Kidney glomerular epithelial cell (primary cell): ENCODE measurements at regions not wholly inside any gene's neighbourhood (a gene's known extent, or its start where the extent isn't known, plus 50 kb on each side); places are given as distances from the start of the nearest gene placed in this dataset.
A peak's percentile ranks its signal among the peaks of the same experiment; 100 is the strongest.

Source experiments
- DNase-seq: peaks from one replicate; lab custom pipeline; 2025; lab: John Stamatoyannopoulos, UW

GRCh38 chr6:169944415-169944814 is 193.0 kb downstream of the ERMARD start:
- no peak for DNase-seq

- DNase-seq = no peak
Observed at GRCh38 chr6:169944061-169944337, 192.6 kb downstream of the ERMARD start.

DNA sequence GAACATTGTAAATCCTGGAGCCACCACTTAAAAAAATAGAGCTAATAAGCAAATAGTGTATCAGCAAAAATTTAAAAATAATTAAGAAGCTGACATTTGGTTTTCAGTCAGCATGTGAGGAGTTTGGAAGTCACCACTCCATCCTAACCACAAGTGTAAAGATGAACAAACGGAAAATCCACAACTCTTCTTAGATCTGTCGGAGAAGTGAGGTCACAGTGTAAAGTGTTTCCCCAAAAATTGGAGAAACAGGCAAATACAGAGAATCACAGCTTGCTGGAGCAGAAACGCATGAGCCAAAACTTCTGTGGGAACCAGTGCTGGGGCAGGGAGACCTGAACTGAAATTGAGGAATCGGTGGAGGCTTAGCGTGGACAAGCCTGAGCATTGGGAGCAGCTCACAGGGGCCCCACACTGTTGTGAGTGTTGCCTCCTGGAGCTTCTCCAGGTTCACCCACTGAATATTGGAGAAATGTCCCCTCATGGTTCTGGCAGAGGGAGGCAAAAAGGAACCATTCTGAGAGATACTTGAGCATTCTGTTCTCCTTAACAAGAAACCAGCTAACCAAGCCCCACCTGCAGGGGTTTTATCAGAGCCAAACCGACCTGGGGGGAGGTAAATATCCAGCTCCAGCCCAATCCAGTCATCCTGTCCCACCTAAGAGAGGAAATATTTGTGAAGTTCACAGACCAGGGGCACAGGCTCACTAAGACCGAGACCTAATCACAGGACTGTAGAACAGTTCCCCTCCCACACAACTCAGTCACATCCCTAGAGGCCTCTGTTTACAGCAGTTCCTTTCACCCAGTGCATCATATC is 192.0 kb downstream of the ERMARD start:
- no peak for DNase-seq

- no peak for DNase-seq
Observed at GRCh38 chr6:169942173-169942572, 190.8 kb downstream of the ERMARD start.

GRCh38 chr6:169940481-169941271 is 189.3 kb downstream of the ERMARD start:
- DNase-seq = no peak

DNA sequence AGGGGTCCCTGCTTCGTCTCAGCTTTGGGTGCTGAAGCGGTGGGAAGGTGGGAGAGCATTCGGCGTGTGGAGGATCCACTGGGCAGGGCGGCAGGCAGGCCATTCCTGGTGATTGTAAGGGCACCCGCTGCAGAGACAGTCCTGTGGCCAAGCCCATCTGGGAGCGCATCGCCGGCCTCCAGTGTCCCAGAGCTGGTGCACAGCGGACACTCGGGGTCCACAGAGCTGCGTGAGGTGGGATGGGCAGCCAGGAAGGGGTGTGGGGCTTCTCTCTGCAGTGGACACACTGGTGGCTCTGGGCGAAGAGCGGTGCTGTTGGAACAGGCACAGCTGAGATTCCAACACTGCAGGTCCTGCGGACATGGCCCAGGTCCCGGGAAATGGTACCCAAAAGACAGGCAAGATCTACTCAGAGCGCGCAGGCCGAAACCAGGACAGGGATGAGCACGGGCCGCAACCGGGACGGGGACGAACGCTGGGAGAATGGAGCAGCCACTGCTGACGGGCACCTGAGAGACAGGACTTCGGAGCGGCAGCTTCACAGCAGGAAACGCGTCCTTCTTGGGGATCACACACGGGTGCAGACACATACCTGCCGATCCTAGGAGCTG is 188.2 kb downstream of the ERMARD start:
- DNase-seq = no peak

GRCh38 chr6:169938731-169939130 is 187.3 kb downstream of the ERMARD start:
- no peak for DNase-seq

DNA sequence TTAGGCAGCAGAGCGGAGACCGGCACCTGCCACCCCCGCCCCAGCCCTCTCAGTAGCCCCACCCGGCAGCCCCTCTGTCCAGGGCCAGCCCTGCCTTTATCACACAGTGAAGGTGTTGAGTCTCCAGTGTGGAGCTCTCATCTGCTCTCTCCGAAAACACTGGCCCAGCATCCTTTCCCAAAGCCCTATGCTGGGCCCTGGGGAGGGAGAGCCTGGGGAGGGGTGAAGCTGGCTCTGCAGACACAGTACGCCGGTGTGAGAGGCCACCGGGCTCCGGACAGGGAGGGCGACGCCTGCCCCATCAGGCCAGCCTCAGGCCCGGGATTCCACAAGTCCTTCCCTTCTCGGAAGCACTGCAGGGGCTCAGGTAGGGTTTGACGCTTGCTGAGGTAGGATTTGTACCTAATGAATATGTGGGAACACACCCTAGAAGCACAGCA is 186.9 kb downstream of the ERMARD start:
- no peak for DNase-seq

DNA sequence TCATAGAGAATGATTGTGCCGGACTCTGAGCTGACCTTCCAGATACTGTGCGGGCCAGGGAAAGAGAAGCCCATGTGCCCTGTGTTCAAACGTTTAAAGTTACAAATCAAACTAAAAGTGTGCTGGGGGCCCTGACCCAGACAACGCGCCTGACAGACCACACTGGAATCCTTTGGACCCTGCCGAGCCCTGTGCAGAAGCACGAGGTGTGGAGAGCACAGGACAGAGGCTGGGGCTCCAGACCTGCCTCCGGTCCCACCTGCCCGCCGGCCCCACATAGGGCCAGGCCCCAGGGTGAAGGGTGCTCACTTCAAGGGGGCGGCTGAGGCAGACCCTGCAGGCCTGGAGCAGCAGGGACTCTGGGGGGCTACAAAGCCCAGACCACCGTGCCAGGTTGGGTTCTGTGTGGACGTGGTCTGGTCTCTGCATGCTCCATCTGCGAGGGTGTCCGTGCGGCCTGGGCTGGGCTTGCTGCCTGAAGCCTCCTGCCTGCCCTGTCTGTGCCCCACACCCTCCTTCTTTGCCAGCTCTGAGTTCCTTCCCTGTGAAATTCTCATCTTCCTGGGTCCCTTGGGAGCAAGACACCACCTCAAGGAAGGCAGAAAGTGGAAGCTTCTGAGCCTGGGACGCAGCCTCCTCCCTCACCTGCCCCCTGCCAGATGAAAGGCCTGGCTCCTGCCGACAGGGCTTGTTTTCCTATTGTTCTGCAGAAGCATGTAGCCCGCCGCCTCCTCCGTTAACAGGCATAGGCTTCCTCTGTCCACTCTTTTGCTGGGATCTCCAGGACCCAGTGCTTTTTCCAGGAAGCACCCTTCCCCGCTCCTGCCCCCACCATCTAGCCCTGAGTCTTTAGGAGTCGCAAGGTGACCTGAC is 186.2 kb downstream of the ERMARD start:
- DNase-seq = no peak

DNA sequence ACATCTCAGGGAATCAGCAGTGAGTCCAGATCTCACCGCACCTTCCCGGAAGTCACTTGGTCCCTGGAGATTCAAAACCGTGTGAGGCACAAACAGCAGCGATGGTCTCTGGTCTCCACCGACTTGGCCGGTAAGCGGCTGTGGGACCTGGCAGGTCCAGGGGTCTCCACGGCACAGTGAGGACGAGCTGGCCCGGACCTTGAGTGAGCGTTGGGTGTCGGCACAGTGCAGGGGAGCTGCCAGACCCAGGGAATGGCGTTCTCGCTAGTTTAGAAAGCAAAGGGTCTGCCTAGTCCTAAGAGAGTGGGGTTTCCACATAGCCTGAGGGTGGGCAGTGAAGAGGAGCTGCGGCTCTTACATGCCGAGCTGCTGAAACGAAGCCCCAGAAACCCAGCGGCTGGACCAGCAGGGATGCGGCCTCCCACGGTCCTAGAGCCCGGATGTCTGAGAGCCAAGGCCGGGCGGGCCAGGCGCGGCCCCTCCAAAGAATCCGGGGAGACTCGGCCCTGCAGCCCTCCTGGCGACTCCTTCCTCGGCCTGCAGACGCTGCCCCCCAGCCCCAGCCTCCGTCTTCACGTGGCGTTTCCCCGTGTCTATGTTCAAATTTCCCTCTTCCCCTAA is 185.0 kb downstream of the ERMARD start:
- no peak for DNase-seq

DNA sequence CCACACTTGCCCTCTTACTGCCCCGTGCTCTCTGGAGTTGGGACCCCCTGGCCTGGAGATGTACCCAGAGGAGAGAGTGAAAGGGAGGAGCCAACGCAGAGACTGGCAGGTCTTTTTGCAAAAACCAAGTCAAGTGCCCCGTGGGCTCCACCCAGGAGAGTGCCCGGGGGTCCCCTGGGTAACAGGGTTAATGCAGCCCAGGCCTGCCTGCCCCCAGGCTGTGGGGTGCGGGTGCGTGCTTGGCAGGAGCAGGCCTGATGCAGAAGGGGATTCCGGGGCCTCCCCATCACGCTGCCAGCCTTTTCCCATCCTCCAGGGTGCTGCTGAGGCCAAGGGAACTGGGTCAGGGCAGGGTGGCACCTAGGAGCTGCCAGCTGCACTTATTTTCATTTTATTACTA is 184.4 kb downstream of the ERMARD start:
- DNase-seq = no peak

- peak; percentile 96 for DNase-seq
Observed at GRCh38 chr6:169935348-169935718, 183.9 kb downstream of the ERMARD start.

- no peak for DNase-seq
Observed at GRCh38 chr6:169934699-169935347, 183.4 kb downstream of the ERMARD start.

DNA sequence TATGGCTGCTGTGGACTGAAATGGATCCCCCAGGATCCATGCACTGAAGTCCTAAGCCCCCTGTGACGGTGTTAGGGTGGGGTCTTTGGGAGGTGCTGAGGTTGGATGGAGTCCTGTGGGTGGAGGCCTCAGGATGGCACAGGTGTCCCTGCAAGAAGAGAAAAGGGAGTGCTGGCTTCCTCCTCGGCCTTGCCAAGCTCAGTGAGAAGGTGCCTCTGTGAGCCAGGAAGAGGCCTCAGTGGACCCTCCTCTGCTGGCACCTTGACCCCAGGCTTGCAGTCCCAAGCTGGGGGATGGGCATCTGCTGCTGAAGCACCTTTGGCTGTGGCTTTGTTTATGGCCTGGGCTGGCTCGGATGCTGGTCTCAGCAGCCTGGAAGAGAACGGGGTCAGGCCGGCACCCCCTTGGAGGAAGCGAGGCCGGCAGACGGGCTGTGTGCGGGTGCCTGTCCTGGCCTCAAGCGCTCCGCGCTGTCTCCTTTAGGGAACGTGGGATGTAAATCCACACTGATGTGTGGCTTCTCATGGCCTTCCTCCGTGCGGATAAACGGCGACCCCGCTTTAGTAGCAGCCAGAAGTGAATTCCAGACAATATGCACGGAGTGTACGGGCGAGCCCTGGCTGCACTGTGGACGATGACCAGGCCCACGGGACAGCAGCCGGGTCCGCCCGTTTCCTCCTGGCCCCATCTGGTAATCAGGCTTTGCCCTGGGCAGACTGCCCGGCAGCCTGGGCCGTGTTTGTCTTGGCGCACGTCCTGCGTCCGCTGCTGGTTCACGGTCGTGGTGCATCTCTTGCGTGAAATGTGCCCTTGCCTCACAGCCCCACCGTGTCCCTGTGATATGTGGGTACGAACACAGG is 182.6 kb downstream of the ERMARD start:
- DNase-seq = no peak

GRCh38 chr6:169933251-169933821 is 181.9 kb downstream of the ERMARD start:
- no peak for DNase-seq

DNA sequence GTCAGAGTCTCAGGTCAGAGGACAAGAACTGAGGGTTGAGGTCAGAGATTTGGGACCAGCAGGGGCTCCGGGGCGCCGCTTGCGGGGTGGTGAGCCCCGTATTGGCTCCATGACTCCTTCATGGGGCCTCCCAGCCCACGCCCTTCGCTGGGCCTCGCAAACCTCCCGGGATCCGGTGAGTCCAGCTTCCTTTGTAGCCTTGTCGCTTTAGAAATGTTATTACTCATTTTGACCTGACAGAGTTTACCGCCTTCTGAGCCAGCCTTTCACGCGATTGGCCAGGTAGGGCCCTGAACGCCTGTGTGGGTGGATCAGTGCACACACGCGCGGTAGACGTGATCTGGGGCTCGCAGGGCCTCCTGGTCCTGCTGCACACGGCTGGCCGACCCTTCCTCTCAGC is 181.1 kb downstream of the ERMARD start:
- no peak for DNase-seq

DNA sequence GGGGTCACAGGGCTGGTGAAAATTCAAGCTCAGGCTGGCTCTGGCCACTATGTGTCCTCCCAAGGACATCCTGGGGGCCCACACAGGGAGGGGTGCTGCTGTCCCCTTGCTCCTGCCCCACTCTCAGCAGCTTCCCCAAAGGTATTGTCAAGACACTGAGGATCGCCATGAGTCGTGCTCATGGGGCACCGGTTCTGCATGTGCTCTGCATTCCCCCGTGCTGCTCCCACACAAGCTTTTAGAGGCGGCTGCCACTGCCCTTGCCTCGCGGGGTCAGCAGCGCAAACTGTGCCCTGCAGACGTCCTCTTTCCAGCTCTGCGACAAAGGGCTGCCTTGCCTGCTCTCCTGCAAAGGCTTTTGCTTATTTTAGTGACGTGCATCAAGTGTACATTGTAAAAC is 179.8 kb downstream of the ERMARD start:
- DNase-seq = no peak

DNA sequence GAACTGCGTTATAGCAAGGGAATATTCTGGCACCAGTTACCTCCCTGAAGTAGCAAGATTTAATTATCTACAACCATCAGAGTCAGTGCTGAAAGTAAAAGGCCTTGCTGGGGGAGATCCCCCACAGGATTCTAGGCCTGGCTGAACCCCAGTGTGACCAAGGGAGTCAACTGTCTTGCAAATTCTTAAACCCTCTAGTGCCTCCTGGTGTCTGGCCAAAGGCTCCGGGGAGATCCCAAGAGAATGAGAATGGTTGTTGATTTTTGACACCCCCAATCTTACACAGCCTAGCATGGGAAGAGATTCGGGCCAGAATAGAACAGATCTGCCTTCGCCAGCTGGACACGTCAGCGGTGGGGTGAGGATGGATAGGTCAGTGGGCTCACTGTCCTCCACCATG is 179.4 kb downstream of the ERMARD start:
- DNase-seq = no peak

DNA sequence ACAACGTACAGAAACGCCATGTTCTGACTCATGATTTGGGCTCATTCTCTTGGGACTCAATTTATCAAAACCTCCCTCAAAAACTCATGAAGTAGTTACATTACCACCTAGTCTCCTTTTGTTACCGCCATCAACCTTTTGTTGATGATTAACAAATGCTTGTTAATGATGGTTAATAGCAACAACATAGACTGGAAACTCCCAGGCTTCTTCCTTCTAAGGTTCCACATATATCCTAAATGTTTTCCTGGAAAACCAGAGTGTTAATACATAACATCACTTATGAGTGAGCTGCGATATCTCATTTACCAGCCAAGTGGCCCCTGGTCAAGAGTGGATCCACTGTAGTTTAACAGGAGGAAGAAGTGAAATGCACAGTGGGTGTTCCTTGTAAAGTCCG is 176.3 kb downstream of the ERMARD start:
- DNase-seq = no peak
